WTC11 (cell line): ENCODE measurements at regions not wholly inside any gene's neighbourhood (a gene's known extent, or its start where the extent isn't known, plus 50 kb on each side); places are given as distances from the start of the nearest gene placed in this dataset.

ENCODE experiments used
- ATAC-seq: fragments of 200-7000 bp; cut with Tn5 transposase; 2 replicates; pipeline ENCODE4 v1.10.0; 2021; ENCODE audit warnings: mild to moderate bottlenecking, moderate library complexity
- CTCF ChIA-PET: fragments of 300-600 bp; sonication (Branson Sonifier 250); formaldehyde crosslinking; loops from one replicate; lab custom pipeline; 2021; ENCODE audit warnings: antibody characterized with exemption; lab: Charles Lee
- POLR2A ChIA-PET: fragments of 350-600 bp; sonication (Branson Sonifier 250); formaldehyde crosslinking; loops from one replicate; lab custom pipeline; 2021; ENCODE audit warnings: antibody characterized with exemption; lab: Charles Lee
- DNase-seq: peaks from one replicate; pipeline ENCODE4 v3.0.0; 2021; ENCODE audit warnings: low spot score
- H3K27ac Mint-ChIP-seq: 2 replicates; pipeline ENCODE4 v1.8.0; 2021; ENCODE audit warnings: mixed read lengths
- H3K27me3 Mint-ChIP-seq: 2 replicates; pipeline ENCODE4 v1.8.0; 2021; ENCODE audit warnings: low read depth, mild to moderate bottlenecking, moderate library complexity, mixed read lengths
- H3K36me3 Mint-ChIP-seq: 2 replicates; pipeline ENCODE4 v1.8.0; 2021; ENCODE audit warnings: mixed read lengths
- H3K4me1 Mint-ChIP-seq: 2 replicates; pipeline ENCODE4 v1.8.0; 2022; ENCODE audit warnings: mixed read lengths
- H3K4me3 Mint-ChIP-seq: 2 replicates; pipeline ENCODE4 v1.8.0; 2021; ENCODE audit warnings: mild to moderate bottlenecking, moderate library complexity, mixed read lengths
- H3K9me3 Mint-ChIP-seq: 2 replicates; pipeline ENCODE4 v1.8.0; 2021; ENCODE audit warnings: mixed read lengths
- CREB1 ChIP-seq: sonication (generic); formaldehyde crosslinking; IDR thresholded peaks from 2 replicates; pipeline ENCODE4 v1.8.0; 2023; ENCODE audit warnings: mild to moderate bottlenecking, missing genetic modification reagents
- ELF4 ChIP-seq: sonication (generic); formaldehyde crosslinking; IDR thresholded peaks from 2 replicates; pipeline ENCODE4 v1.8.1; 2022; ENCODE audit warnings: low read depth, mild to moderate bottlenecking, moderate library complexity, missing genetic modification reagents
- IRF2 ChIP-seq: sonication (generic); formaldehyde crosslinking; IDR thresholded peaks from 2 replicates; pipeline ENCODE4 v1.8.0; 2022; ENCODE audit warnings: low read depth, missing genetic modification reagents, borderline replicate concordance
- NR3C1 ChIP-seq: sonication (generic); formaldehyde crosslinking; conservative IDR thresholded peaks from 2 replicates; pipeline ENCODE4 v1.8.1; 2023; ENCODE audit warnings: low read depth, mild to moderate bottlenecking, missing genetic modification reagents
- SMAD3 ChIP-seq: sonication (generic); formaldehyde crosslinking; IDR thresholded peaks from 2 replicates; pipeline ENCODE4 v1.8.0; 2022; ENCODE audit warnings: missing genetic modification reagents, mild to moderate bottlenecking, borderline replicate concordance
- TF ChIP-seq, protein P1 (sequence below): sonication (generic); formaldehyde crosslinking; IDR thresholded peaks from 2 replicates; pipeline ENCODE4 v1.8.1; 2023; ENCODE audit warnings: mild to moderate bottlenecking, missing genetic modification reagents, moderate library complexity
- TF ChIP-seq, protein P2 (sequence below): fragments of 250-450 bp; sonication (Bioruptor Pico); IDR thresholded peaks from 2 replicates; pipeline ENCODE4 v1.9.0; 2021; ENCODE audit warnings: moderate library complexity, mild to moderate bottlenecking, inconsistent platforms, borderline replicate concordance
- TF ChIP-seq, protein P3 (sequence below): fragments of 250-450 bp; sonication (Bioruptor Pico); IDR thresholded peaks from 2 replicates; pipeline ENCODE4 v1.9.0; 2021; ENCODE audit warnings: mild to moderate bottlenecking, borderline replicate concordance
- TF ChIP-seq, protein P4 (sequence below): fragments of 250-450 bp; sonication (Bioruptor Pico); IDR thresholded peaks from 2 replicates; pipeline ENCODE4 v1.9.0; 2021; ENCODE audit warnings: mild to moderate bottlenecking
- TF ChIP-seq, protein P5 (sequence below): sonication (generic); formaldehyde crosslinking; IDR thresholded peaks from 2 replicates; pipeline ENCODE4 v1.8.1; 2023; ENCODE audit warnings: mild to moderate bottlenecking, missing genetic modification reagents

DNA sequence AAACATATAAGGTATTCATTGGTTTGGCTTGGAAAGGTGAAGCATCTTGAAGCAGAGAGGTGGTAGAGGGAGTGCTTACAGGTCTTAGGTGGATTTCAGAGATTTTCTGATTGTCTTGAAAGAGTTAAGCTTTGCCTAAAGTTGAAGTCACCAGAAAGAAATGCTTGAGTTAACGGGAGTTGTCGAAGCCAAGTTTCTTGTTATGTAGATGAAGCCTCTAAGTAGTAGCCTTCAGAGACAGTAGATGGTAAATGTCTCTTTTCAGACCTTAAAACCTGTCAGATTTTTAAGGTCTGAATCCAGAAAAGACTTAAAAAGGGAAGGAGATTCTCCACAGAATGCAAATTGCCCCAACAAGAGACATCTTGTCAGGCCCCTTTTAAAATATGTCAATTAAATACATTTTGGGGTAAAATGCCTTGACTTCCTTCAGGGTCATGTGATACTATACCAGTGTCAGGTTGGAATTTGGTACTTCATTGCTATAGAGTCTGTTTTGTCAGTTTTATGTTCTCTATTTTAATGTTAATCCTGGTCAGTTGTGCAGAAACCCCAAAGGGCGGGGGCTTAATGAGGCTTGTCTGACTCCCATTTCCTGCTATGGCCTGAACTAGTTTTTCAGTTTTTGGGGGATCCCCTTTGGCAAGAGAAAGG lies 81.0 kb downstream of the PCDH18 start:
- no peaks in the 10 kb centered on the region for H3K27me3 Mint-ChIP-seq
- DNase-seq, result no peak
- peaks cover 14% of the 10 kb centered on the region for H3K36me3 Mint-ChIP-seq
- H3K4me1 Mint-ChIP-seq, result peaks cover 50% of the 10 kb centered on the region
- ChIA-PET CTCF (no interaction called here), POLR2A (no interaction called here)
- TF ChIP-seq IRF2 (CRISPR knock-in tag), result no peak
- TF ChIP-seq, protein P1, sequence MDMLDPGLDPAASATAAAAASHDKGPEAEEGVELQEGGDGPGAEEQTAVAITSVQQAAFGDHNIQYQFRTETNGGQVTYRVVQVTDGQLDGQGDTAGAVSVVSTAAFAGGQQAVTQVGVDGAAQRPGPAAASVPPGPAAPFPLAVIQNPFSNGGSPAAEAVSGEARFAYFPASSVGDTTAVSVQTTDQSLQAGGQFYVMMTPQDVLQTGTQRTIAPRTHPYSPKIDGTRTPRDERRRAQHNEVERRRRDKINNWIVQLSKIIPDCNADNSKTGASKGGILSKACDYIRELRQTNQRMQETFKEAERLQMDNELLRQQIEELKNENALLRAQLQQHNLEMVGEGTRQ, result peak; percentile 51; the same call in 1 of the 2 replicates
- TF ChIP-seq, protein P2, sequence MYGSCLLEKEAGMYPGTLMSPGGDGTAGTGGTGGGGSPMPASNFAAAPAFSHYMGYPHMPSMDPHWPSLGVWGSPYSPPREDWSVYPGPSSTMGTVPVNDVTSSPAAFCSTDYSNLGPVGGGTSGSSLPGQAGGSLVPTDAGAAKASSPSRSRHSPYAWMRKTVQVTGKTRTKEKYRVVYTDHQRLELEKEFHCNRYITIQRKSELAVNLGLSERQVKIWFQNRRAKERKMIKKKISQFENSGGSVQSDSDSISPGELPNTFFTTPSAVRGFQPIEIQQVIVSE, result no peak
- no peak for TF ChIP-seq SMAD3 (CRISPR knock-in tag)
- no peak overlapping the region for H3K4me3 Mint-ChIP-seq
- peaks cover 14% of the 10 kb centered on the region for H3K9me3 Mint-ChIP-seq
- peak overlapping the region; percentile 81 for H3K27ac Mint-ChIP-seq
- peak; percentile 89 for ATAC-seq

DNA sequence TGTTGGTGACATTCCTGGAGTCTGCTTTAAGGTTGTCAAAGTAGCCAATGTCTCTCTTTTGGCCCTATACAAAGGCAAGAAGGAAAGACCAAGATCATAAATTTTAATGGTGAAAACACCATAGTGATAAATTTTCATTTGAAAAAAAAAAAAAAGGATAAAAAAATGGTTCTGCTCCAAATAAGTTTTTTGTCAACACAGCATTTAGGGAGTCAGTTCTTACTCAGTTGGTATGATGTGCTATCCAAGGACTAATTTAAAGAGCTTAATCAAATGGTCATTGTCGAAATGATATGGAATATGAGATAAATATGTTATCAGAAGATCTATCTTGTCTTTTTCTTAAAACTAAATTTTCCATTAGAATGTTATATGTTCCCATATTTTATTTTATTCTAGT lies 83.9 kb downstream of the PCDH18 start:
- ChIA-PET POLR2A (no interaction called here), CTCF (no interaction called here)
- H3K36me3 Mint-ChIP-seq, result peaks cover 8% of the 10 kb centered on the region
- H3K27me3 Mint-ChIP-seq, result no peaks in the 10 kb centered on the region
- ATAC-seq, result no peak
- H3K9me3 Mint-ChIP-seq, result peaks cover 10% of the 10 kb centered on the region
- no peak overlapping the region for H3K27ac Mint-ChIP-seq
- peaks cover 54% of the 10 kb centered on the region for H3K4me1 Mint-ChIP-seq
- H3K4me3 Mint-ChIP-seq, result no peak overlapping the region
- TF ChIP-seq SMAD3 (CRISPR knock-in tag) (no peak), NR3C1 (no peak)
- no peak for DNase-seq

DNA sequence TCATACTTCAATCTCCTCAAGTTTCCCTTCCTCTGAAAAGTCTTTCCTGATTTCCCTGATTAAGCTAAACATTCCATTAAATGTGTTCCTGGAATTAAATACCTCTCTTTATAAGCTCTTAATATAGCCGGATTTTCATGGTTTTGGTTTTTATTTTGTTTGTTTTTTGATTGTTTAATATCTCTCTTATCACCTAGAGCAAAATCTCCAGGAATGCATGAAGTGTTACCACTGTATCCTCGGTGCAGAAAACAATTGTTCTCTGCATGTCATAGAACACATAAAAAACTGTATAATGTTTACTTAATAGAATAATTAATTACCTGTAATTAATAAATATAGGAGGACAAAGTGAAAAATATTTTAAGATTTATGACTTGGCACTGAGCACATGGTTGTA lies 86.2 kb downstream of the PCDH18 start:
- Mint-ChIP-seq H3K4me1 (peaks cover 40% of the 10 kb centered on the region), H3K36me3 (no peaks in the 10 kb centered on the region), H3K27ac (no peak overlapping the region), H3K27me3 (no peaks in the 10 kb centered on the region), H3K4me3 (no peak overlapping the region), H3K9me3 (no peaks in the 10 kb centered on the region)
- no peak for DNase-seq
- ATAC-seq, result no peak
- CTCF ChIA-PET, result interaction anchor here (0.8 kb wide), 1 partner anchor 218 kb away, joined by 3 read pairs; no protein-coding TSS in a partner anchor
- POLR2A ChIA-PET, result no interaction called here
- TF ChIP-seq, protein P3, sequence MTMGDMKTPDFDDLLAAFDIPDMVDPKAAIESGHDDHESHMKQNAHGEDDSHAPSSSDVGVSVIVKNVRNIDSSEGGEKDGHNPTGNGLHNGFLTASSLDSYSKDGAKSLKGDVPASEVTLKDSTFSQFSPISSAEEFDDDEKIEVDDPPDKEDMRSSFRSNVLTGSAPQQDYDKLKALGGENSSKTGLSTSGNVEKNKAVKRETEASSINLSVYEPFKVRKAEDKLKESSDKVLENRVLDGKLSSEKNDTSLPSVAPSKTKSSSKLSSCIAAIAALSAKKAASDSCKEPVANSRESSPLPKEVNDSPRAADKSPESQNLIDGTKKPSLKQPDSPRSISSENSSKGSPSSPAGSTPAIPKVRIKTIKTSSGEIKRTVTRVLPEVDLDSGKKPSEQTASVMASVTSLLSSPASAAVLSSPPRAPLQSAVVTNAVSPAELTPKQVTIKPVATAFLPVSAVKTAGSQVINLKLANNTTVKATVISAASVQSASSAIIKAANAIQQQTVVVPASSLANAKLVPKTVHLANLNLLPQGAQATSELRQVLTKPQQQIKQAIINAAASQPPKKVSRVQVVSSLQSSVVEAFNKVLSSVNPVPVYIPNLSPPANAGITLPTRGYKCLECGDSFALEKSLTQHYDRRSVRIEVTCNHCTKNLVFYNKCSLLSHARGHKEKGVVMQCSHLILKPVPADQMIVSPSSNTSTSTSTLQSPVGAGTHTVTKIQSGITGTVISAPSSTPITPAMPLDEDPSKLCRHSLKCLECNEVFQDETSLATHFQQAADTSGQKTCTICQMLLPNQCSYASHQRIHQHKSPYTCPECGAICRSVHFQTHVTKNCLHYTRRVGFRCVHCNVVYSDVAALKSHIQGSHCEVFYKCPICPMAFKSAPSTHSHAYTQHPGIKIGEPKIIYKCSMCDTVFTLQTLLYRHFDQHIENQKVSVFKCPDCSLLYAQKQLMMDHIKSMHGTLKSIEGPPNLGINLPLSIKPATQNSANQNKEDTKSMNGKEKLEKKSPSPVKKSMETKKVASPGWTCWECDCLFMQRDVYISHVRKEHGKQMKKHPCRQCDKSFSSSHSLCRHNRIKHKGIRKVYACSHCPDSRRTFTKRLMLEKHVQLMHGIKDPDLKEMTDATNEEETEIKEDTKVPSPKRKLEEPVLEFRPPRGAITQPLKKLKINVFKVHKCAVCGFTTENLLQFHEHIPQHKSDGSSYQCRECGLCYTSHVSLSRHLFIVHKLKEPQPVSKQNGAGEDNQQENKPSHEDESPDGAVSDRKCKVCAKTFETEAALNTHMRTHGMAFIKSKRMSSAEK (CRISPR knock-in tag), result no peak
- TF ChIP-seq, protein P2, result no peak
- TF ChIP-seq, protein P1, result no peak
- TF ChIP-seq, protein P4, sequence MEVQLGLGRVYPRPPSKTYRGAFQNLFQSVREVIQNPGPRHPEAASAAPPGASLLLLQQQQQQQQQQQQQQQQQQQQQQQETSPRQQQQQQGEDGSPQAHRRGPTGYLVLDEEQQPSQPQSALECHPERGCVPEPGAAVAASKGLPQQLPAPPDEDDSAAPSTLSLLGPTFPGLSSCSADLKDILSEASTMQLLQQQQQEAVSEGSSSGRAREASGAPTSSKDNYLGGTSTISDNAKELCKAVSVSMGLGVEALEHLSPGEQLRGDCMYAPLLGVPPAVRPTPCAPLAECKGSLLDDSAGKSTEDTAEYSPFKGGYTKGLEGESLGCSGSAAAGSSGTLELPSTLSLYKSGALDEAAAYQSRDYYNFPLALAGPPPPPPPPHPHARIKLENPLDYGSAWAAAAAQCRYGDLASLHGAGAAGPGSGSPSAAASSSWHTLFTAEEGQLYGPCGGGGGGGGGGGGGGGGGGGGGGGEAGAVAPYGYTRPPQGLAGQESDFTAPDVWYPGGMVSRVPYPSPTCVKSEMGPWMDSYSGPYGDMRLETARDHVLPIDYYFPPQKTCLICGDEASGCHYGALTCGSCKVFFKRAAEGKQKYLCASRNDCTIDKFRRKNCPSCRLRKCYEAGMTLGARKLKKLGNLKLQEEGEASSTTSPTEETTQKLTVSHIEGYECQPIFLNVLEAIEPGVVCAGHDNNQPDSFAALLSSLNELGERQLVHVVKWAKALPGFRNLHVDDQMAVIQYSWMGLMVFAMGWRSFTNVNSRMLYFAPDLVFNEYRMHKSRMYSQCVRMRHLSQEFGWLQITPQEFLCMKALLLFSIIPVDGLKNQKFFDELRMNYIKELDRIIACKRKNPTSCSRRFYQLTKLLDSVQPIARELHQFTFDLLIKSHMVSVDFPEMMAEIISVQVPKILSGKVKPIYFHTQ, result no peak
- TF ChIP-seq CREB1 (CRISPR knock-in tag) (no peak), ELF4 (CRISPR knock-in tag) (no peak)
- TF ChIP-seq, protein P5, sequence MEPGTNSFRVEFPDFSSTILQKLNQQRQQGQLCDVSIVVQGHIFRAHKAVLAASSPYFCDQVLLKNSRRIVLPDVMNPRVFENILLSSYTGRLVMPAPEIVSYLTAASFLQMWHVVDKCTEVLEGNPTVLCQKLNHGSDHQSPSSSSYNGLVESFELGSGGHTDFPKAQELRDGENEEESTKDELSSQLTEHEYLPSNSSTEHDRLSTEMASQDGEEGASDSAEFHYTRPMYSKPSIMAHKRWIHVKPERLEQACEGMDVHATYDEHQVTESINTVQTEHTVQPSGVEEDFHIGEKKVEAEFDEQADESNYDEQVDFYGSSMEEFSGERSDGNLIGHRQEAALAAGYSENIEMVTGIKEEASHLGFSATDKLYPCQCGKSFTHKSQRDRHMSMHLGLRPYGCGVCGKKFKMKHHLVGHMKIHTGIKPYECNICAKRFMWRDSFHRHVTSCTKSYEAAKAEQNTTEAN (CRISPR knock-in tag), result no peak
